Tibial artery (tissue), 4 donors: ENCODE measurements at regions not wholly inside any gene's neighbourhood (a gene's known extent, or its start where the extent isn't known, plus 50 kb on each side); places are given as distances from the start of the nearest gene placed in this dataset.

ENCODE experiments used
- DNase-seq, 2 donors: peaks; one replicate each; pipeline ENCODE4 v3.0.0-alpha.2; 2019
- H3K27ac ChIP-seq, 2 donors: fragments of 200-600 bp; sonication (generic) in 1 of 2; 1 replicate in 1 of 2; 2 replicates in 1 of 2; pipeline ENCODE4 v1.5.1; 2018 to 2019; ENCODE audit warnings: mild to moderate bottlenecking in 1 of 2
- H3K27me3 ChIP-seq, 2 donors: fragments of 200-600 bp; sonication (generic) in 1 of 2; one replicate each; pipeline versions ENCODE4 v1.5.1 to v1.6.0; 2016 to 2019
- H3K36me3 ChIP-seq, 3 donors: fragments of 200-600 bp; sonication (generic) in 2 of 3; one replicate each; pipeline ENCODE4 v1.5.1; 2016 to 2019; ENCODE audit warnings: mild to moderate bottlenecking in 2 of 3
- H3K4me1 ChIP-seq, 4 donors: fragments of 200-600 bp; sonication (generic) in 2 of 4; 1 replicate in 3 of 4; 2 replicates in 1 of 4; pipeline ENCODE4 v1.5.1; 2016 to 2019
- H3K4me3 ChIP-seq, 2 donors: fragments of 200-600 bp; sonication (generic) in 1 of 2; 1 replicate in 1 of 2; 2 replicates in 1 of 2; pipeline ENCODE4 v1.5.1; 2018 to 2019; ENCODE audit warnings: mild to moderate bottlenecking in 2 of 2
- H3K9me3 ChIP-seq, 3 donors: fragments of 200-600 bp; sonication (generic) in 1 of 3; one replicate each; pipeline ENCODE4 v1.5.1; 2016 to 2019
- intact Hi-C: fragments of 100-400 bp; cut with DNase I; formaldehyde crosslinking; loops from one replicate; pipeline ENCODE4 v1.15.0; 2023; ENCODE audit warnings: low total_unique reads
- TF ChIP-seq, protein P1 (sequence below), 2 experiments: fragments of 200-600 bp in 1 of 2; fragments of 450-650 bp in 1 of 2; IDR thresholded peaks; one replicate each; pipeline ENCODE4 v1.5.1; 2017 to 2019; ENCODE audit warnings: antibody characterized with exemption in 2 of 2, mild to moderate bottlenecking in 1 of 2, moderate library complexity in 1 of 2

DNA sequence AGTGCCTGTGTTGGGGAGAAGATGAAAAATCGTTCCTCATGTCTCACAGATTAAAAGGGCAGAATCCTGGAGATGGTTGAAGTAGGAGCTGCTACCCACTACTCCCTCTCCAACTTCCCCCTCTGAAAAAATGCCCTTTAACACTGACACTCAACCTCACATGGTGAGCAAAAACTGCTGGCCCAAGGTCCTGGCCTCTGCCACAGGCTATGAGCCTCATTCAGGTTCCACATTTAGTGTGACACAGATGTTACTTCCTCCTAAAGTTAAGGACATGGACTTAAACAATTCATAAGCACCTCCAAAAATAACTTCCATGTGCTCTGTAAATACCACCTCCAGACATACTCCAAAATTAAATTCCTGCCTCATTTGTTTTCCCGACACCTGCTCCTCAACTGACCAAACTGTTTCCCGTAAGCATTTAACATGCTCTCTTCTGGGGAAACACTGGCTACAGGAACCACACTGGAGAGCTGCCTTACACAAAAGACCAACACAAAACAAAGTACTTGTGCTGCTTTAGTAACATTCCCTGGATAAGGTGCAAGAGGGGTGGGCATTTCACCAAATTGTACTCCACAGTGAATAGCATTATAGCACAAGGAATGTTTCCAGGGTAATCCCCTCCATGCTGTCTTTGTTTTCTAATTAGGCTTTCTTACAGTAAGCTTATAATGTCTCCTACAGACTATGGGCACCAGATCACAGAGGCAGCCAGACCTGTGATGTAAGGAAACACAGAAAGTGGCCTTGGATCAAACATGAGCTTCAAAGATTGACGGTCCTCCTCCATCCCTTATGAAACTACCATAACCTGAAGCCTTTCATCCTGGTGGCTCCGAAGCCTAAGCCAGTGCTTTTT, 57.0 kb downstream of the PHLDA1 start:
- Histone ChIP-seq H3K36me3 (no peaks in the 10 kb centered on the region), H3K27me3 (no peaks in the 10 kb centered on the region), H3K4me3 (no peak overlapping the region), H3K27ac (no peak overlapping the region), H3K9me3 (no peaks in the 10 kb centered on the region), H3K4me1 (peaks cover 0 to 30% (median 16%) of the 10 kb centered on the region in 4 donors)
- DNase-seq = no peak
- TF ChIP-seq, protein P1, sequence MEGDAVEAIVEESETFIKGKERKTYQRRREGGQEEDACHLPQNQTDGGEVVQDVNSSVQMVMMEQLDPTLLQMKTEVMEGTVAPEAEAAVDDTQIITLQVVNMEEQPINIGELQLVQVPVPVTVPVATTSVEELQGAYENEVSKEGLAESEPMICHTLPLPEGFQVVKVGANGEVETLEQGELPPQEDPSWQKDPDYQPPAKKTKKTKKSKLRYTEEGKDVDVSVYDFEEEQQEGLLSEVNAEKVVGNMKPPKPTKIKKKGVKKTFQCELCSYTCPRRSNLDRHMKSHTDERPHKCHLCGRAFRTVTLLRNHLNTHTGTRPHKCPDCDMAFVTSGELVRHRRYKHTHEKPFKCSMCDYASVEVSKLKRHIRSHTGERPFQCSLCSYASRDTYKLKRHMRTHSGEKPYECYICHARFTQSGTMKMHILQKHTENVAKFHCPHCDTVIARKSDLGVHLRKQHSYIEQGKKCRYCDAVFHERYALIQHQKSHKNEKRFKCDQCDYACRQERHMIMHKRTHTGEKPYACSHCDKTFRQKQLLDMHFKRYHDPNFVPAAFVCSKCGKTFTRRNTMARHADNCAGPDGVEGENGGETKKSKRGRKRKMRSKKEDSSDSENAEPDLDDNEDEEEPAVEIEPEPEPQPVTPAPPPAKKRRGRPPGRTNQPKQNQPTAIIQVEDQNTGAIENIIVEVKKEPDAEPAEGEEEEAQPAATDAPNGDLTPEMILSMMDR (IDR thresholded peaks at IDR 0.05) = no peak
- intact Hi-C loops = no loop called here

DNA sequence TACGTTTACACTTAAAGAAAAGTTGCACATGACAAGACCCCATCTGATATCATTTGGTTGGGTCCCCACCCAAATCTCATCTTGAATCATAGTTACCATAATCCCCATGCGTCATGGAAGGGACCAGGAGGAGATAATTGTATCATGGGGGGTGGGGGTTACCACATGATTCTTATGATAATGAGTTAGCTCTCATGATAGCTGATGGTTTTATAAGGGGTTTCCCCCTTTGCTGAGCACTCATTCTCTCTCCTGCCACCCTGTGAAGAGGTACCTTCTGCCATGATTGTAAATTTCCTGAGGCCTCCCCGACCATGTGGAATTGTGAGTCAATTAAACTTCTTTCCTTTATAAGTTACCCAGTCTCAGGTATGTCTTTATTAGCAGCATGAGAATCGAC, 60.3 kb downstream of the PHLDA1 start:
- intact Hi-C loops = no loop called here
- H3K36me3 ChIP-seq = no peaks in the 10 kb centered on the region
- H3K27me3 ChIP-seq = no peaks in the 10 kb centered on the region
- TF ChIP-seq, protein P1 (IDR thresholded peaks at IDR 0.05) = no peak
- H3K27ac ChIP-seq = no peak overlapping the region
- DNase-seq = no peak
- peaks cover 0 to 2% (median 0%) of the 10 kb centered on the region in 4 donors for H3K4me1 ChIP-seq
- H3K4me3 ChIP-seq = no peak overlapping the region
- H3K9me3 ChIP-seq = no peaks in the 10 kb centered on the region

DNA sequence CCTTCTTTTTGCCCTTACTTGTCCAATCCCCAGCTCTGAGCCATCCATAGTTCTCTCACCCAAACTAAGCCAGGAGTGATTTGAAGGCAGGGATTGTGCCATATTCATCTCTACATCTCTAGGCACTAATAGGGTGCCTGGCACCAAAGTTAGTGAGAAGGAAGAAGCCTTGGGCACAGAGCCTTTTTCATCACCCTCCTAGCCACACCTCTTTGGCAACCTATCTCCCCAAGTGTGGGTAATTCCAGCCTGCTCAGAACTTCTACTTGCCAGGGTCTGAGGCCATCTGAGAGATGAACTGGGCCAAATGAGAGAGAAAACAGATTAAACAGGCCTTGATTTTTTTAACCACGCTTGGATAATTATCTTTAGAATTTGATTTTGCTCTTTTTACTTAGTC, 61.3 kb downstream of the PHLDA1 start:
- Histone ChIP-seq H3K4me3 (no peak overlapping the region), H3K9me3 (no peaks in the 10 kb centered on the region), H3K27me3 (no peaks in the 10 kb centered on the region), H3K4me1 (no peaks in the 10 kb centered on the region), H3K36me3 (no peaks in the 10 kb centered on the region), H3K27ac (no peak overlapping the region)
- DNase-seq = no peak
- TF ChIP-seq, protein P1 (IDR thresholded peaks at IDR 0.05) = no peak
- intact Hi-C loops = no loop called here

DNA sequence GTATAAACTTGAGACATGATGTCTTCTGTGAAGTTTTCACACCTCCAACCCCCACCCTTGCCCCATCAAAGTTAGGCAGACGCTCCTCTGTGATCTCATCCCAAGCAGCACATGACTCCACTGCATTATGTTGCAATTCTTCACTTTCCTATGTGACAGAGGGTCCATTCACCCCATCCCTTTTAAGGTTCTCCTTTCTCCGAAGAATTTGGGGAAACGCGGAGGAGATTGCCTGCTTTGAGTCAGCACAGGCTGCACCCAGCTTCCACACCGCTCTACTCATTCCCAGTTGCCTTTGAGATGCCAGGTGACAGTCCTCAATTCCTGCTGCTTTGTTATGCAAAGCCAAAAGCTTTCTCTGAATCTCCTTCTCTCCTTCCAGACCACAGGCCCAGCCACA, 61.8 kb downstream of the PHLDA1 start:
- H3K9me3 ChIP-seq = no peaks in the 10 kb centered on the region
- H3K36me3 ChIP-seq = no peaks in the 10 kb centered on the region
- H3K4me3 ChIP-seq = no peak overlapping the region
- H3K27ac ChIP-seq = no peak overlapping the region
- intact Hi-C loops = no loop called here
- H3K27me3 ChIP-seq = no peaks in the 10 kb centered on the region
- TF ChIP-seq, protein P1 (IDR thresholded peaks at IDR 0.05) = no peak
- no peaks in the 10 kb centered on the region for H3K4me1 ChIP-seq
- no peak for DNase-seq

DNA sequence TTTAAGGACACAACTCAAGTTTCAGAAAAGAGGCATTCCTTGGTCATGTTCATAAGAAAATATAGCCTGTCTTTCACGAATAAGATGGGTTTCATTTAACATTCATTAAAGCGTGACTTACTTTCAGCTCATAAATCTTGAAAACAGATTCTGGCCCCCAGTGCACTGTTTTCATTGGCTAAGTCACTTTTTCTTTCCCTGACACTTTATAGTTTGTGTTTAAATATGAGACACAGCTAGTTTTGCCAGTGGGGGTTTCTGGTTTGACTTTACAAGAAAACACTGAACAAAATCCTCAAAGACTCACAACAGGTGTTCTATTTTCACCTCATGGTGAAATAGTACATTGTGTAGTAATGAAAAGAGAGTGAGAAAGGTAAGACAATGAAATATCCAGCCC, 65.9 kb downstream of the PHLDA1 start:
- DNase-seq = no peak
- H3K36me3 ChIP-seq = no peaks in the 10 kb centered on the region
- no peak overlapping the region for H3K4me3 ChIP-seq
- TF ChIP-seq, protein P1 (IDR thresholded peaks at IDR 0.05) = no peak
- H3K27ac ChIP-seq = no peak overlapping the region
- H3K9me3 ChIP-seq = no peaks in the 10 kb centered on the region
- H3K27me3 ChIP-seq = no peaks in the 10 kb centered on the region
- no peaks in the 10 kb centered on the region for H3K4me1 ChIP-seq
- intact Hi-C loops = no loop called here
